Mucosa of descending colon (tissue), 3 donors: ENCODE measurements at regions not wholly inside any gene's neighbourhood (a gene's known extent, or its start where the extent isn't known, plus 50 kb on each side); places are given as distances from the start of the nearest gene placed in this dataset.

Source experiments
- ATAC-seq: fragments of 200-7000 bp; cut with Tn5 transposase; one replicate; pipeline ENCODE4 v1.9.1; 2020; ENCODE audit warnings: mild to moderate bottlenecking, moderate library complexity
- DNase-seq, 3 donors: peaks; one replicate each; pipeline ENCODE4 v3.0.0-alpha.2; 2020
- H3K36me3 ChIP-seq: fragments of 200-600 bp; one replicate; pipeline ENCODE4 v1.8.0; 2021; ENCODE audit warnings: low read depth, mild to moderate bottlenecking
- H3K4me1 ChIP-seq: fragments of 200-600 bp; one replicate; pipeline ENCODE4 v1.8.0; 2021; ENCODE audit warnings: low read depth, mild to moderate bottlenecking
- H3K4me3 ChIP-seq: fragments of 200-600 bp; one replicate; pipeline ENCODE4 v1.8.0; 2021; ENCODE audit warnings: mild to moderate bottlenecking
- H3K9me3 ChIP-seq: fragments of 200-600 bp; one replicate; pipeline ENCODE4 v1.8.0; 2021; ENCODE audit warnings: mild to moderate bottlenecking
- intact Hi-C, 2 donors: fragments of 100-400 bp; cut with DNase I in 1 of 2; cut with micrococcal nuclease in 1 of 2; formaldehyde crosslinking; loops; one replicate each; pipeline versions ENCODE4 v1.11.0 to v1.11.1; 2022; cut with DNase I, micrococcal nuclease
- TF ChIP-seq, protein P1 (sequence below): fragments of 200-600 bp; IDR thresholded peaks from one replicate; pipeline ENCODE4 v1.8.0; 2022; ENCODE audit warnings: antibody characterized with exemption, mild to moderate bottlenecking
- donor health status: DM: no; HTN: no; CAD: no; lungs with moderate emphysema.
- donor health status: DM: no; HTN: no; CAD: no.
- donor health status: DM: no; HTN: yes; CAD: no.

DNA sequence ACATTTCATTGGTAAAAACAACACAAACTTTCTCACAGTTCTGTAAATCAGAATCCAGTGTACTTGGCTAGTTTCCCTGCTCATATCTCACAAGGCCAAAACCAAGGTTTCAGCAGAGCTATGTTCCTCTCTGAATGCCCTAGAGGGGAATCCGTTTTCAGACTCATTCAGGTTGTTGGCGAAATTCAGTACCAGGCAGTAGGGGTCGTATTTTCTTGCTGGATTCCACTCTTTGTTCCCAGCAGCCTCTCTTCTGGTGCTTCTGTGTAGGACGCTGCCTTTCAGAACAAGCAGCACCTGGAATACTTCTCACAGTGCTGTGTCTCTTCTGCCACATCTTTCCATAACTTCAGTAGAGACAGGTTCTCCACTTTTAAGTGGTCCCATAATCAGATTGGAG lies 351.9 kb downstream of the PCDH18 start:
- no peak for DNase-seq
- Histone ChIP-seq H3K4me3 (no peak overlapping the region), H3K4me1 (no peaks in the 10 kb centered on the region), H3K36me3 (no peaks in the 10 kb centered on the region), H3K9me3 (no peaks in the 10 kb centered on the region)
- intact Hi-C loops, result no loop called here
- TF ChIP-seq, protein P1, sequence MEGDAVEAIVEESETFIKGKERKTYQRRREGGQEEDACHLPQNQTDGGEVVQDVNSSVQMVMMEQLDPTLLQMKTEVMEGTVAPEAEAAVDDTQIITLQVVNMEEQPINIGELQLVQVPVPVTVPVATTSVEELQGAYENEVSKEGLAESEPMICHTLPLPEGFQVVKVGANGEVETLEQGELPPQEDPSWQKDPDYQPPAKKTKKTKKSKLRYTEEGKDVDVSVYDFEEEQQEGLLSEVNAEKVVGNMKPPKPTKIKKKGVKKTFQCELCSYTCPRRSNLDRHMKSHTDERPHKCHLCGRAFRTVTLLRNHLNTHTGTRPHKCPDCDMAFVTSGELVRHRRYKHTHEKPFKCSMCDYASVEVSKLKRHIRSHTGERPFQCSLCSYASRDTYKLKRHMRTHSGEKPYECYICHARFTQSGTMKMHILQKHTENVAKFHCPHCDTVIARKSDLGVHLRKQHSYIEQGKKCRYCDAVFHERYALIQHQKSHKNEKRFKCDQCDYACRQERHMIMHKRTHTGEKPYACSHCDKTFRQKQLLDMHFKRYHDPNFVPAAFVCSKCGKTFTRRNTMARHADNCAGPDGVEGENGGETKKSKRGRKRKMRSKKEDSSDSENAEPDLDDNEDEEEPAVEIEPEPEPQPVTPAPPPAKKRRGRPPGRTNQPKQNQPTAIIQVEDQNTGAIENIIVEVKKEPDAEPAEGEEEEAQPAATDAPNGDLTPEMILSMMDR, result no peak
- no peak for ATAC-seq

DNA sequence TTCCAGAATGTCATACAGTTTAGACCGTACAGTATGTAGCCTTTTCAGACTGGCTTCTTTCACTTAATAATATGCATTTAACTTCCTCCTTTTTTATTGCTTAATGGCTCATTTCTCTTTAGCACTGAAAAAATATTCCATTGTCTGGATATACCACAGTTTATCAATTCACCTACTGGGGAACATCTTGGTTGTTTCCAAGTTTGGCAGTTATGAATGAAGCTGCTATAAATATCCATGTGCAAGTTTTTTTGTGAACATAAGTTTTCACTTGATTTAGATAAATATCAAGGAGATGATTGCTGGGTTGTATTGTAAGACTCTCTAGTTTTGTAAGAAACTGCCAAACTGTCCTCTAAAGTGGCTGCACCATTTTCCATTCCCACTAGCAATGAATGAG lies 375.5 kb downstream of the PCDH18 start:
- Histone ChIP-seq H3K4me1 (no peaks in the 10 kb centered on the region), H3K36me3 (no peaks in the 10 kb centered on the region), H3K4me3 (no peak overlapping the region), H3K9me3 (no peaks in the 10 kb centered on the region)
- intact Hi-C loops, result no loop called here
- TF ChIP-seq, protein P1, result no peak
- DNase-seq (no peak), ATAC-seq (no peak)

DNA sequence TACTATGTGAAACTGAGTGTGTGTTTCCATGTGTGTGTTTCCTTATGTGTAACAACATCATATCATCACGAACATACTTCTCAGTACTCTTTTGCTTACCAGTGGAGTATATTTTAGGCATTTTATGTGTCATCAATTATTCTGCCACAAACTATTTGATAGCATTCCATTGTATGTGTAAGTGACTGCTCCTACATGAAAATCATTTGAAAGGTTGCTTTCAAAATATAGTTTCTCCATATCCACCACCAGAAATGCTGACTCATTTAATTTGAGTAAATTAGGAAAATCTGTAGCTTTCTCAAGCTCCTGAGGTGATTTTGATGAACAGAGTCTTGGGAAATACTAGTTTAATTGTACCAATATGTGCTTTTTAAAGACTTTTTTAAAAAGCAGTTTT lies 376.2 kb downstream of the PCDH18 start:
- TF ChIP-seq, protein P1, result no peak
- H3K4me1 ChIP-seq, result no peaks in the 10 kb centered on the region
- intact Hi-C loops, result no loop called here
- no peaks in the 10 kb centered on the region for H3K9me3 ChIP-seq
- H3K36me3 ChIP-seq, result no peaks in the 10 kb centered on the region
- no peak overlapping the region for H3K4me3 ChIP-seq
- DNase-seq (no peak), ATAC-seq (no peak)

DNA sequence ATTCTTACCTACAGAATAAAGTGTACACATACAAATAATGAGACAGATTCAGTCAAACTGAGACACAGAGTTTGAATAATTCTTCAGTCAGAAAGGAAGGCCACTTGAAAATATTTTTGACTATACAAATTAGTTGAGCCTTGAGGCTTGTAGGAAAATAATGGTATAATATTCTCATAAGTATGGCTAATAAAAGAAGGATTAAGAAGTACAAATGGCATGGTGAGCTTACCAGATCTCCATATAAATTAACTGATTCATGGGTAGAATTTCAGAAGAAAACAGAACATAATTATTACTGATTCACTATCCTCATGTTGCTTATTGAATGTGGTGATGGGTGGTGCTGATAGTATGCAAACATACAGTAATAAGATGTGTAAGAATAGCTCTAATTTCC lies 401.1 kb downstream of the PCDH18 start:
- no peak overlapping the region for H3K4me3 ChIP-seq
- no peak for DNase-seq

DNA sequence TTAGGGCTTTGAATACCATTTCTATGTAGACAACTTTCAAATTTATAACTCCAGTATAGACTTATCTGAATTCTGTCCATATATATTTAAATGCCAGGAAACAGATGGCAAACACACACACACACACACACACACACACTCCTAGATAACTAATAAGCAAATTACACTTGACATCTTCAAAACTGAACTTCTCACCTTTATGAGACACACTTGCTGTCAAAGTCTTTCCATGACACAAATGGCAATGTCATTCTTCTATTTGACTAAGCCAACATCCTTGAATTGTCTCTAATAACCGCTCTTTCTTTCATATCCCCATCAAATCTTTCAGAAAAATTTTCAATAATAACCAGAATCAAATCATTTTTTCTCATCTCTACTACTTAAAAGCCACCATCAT lies 402.4 kb downstream of the PCDH18 start:
- no peak overlapping the region for H3K4me3 ChIP-seq
- DNase-seq (no peak), ATAC-seq (no peak)
- H3K4me1 ChIP-seq, result no peaks in the 10 kb centered on the region
- TF ChIP-seq, protein P1, result no peak
- no peaks in the 10 kb centered on the region for H3K36me3 ChIP-seq
- intact Hi-C loops, result no loop called here
- H3K9me3 ChIP-seq, result no peaks in the 10 kb centered on the region

More for the DNA sequence above, 401.1 kb downstream of the PCDH18 start:
- intact Hi-C loops, result no loop called here
- ATAC-seq, result no peak
- TF ChIP-seq, protein P1, result no peak
- H3K36me3 ChIP-seq, result no peaks in the 10 kb centered on the region
- no peaks in the 10 kb centered on the region for H3K4me1 ChIP-seq
- no peaks in the 10 kb centered on the region for H3K9me3 ChIP-seq

DNA sequence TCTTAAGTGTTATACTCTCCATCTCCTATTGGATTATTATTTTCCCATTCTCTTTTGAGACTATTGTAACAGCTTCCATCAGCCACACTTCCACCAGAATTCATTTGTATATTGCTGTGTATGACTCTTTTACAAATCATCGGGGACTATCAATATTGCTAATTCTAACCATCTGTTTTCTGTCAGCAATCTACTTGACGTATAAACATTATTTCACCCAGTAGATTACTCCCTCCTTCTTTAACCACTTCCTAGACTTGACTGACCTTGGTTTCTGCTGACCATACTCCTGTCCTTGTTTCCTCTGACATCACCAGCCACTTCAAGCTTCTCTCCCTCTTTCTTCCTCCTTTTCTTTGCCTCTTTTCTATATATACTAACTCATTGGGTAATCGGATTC lies 402.9 kb downstream of the PCDH18 start:
- no peak overlapping the region for H3K4me3 ChIP-seq
- no peaks in the 10 kb centered on the region for H3K4me1 ChIP-seq
- intact Hi-C loops, result no loop called here
- DNase-seq (no peak), ATAC-seq (no peak)
- H3K9me3 ChIP-seq, result no peaks in the 10 kb centered on the region
- TF ChIP-seq, protein P1, result no peak
- no peaks in the 10 kb centered on the region for H3K36me3 ChIP-seq
